Spleen (tissue), 11 donors: ENCODE measurements at regions not wholly inside any gene's neighbourhood (a gene's known extent, or its start where the extent isn't known, plus 50 kb on each side); places are given as distances from the start of the nearest gene placed in this dataset.

Source experiments
- DNase-seq: peaks from one replicate; pipeline ENCODE4 v3.0.0-alpha.2; 2020
- H3K27ac ChIP-seq, 8 donors: fragments of 200-600 bp; sonication (generic) in 7 of 8; 1 replicate in 4 of 8; 2 replicates in 4 of 8; pipeline versions ENCODE4 v1.5.0 to v1.8.0; 2016 to 2021; ENCODE audit warnings: inconsistent platforms in 4 of 8, mild to moderate bottlenecking in 4 of 8, moderate library complexity in 1 of 8
- H3K27me3 ChIP-seq, 7 donors: fragments of 200-600 bp; sonication (generic) in 6 of 7; replicated peaks in 1 of 7; 1 replicate in 4 of 7; 2 replicates in 3 of 7; pipeline versions ENCODE4 v1.5.0 to v1.8.0; 2016 to 2021; ENCODE audit warnings: inconsistent platforms in 3 of 7, mild to moderate bottlenecking in 1 of 7
- H3K36me3 ChIP-seq, 6 donors: fragments of 200-600 bp; sonication (generic) in 5 of 6; 1 replicate in 4 of 6; 2 replicates in 2 of 6; pipeline versions ENCODE4 v1.5.0 to v1.8.0; 2016 to 2021; ENCODE audit warnings: inconsistent platforms in 2 of 6
- H3K4me1 ChIP-seq, 6 donors: fragments of 200-600 bp; sonication (generic) in 5 of 6; 1 replicate in 3 of 6; 2 replicates in 3 of 6; pipeline versions ENCODE4 v1.5.0 to v1.8.0; 2016 to 2021; ENCODE audit warnings: inconsistent platforms in 3 of 6
- H3K4me3 ChIP-seq, 8 donors: fragments of 200-600 bp; sonication (generic) in 7 of 8; 1 replicate in 4 of 8; 2 replicates in 4 of 8; pipeline versions ENCODE4 v1.5.0 to v1.8.0; 2016 to 2021; ENCODE audit warnings: inconsistent platforms in 4 of 8, mild to moderate bottlenecking in 4 of 8, moderate library complexity in 2 of 8
- H3K9me3 ChIP-seq, 8 donors: fragments of 200-600 bp; sonication (generic) in 7 of 8; 1 replicate in 4 of 8; 2 replicates in 4 of 8; pipeline versions ENCODE4 v1.5.0 to v1.8.0; 2016 to 2021; ENCODE audit warnings: inconsistent platforms in 4 of 8
- POLR2A ChIP-seq, 3 donors: fragments of 450-650 bp; IDR thresholded peaks; one replicate each; pipeline ENCODE4 v1.5.1; 2017; ENCODE audit warnings: antibody characterized with exemption in 3 of 3, mild to moderate bottlenecking in 1 of 3
- POLR2AphosphoS5 ChIP-seq, 3 donors: sonication (generic); formaldehyde crosslinking; IDR thresholded peaks; one replicate each; pipeline ENCODE4 v1.5.1; 2017; ENCODE audit warnings: antibody characterized with exemption in 3 of 3
- WGBS, 5 donors: extraction: QIAGEN DNeasy Blood & Tissue Kit in 3 of 5; methylation state at CpG; one replicate each; pipeline versions ENCODE4 v1.1.5 to v1.1.7; 2013 to 2018; 5-methylcytosine and 5-hydroxymethylcytosine counted together
- intact Hi-C: fragments of 100-400 bp; cut with DNase I; formaldehyde crosslinking; loops from one replicate; pipeline ENCODE4 v1.15.0; 2023; ENCODE audit warnings: low total_unique reads
- TF ChIP-seq, protein P1 (sequence below), 11 experiments: fragments of 200-600 bp in 7 of 11; fragments of 450-650 bp in 4 of 11; sonication (generic) in 4 of 11; IDR thresholded peaks in 8 of 11; conservative IDR thresholded peaks in 3 of 11; 1 replicate in 7 of 11; 2 replicates in 4 of 11; pipeline versions ENCODE4 v1.4.0 to v1.8.0; 2016 to 2021; ENCODE audit warnings: antibody characterized with exemption in 11 of 11, inconsistent platforms in 4 of 11, mild to moderate bottlenecking in 1 of 11
- donor health status: healthy with polysubstance abuse.
- donor health status: DM: no; HTN: no; CAD: no; lungs with moderate emphysema.
- donor health status: DM: no; HTN: no; CAD: no.
- donor health status: Bipolar disorder and iron deficiency.
- donor health status: healthy.
- donor health status: DM: no; HTN: no; CAD: no.
- donor health status: DM: yes; HTN: yes; CAD: no.

DNA sequence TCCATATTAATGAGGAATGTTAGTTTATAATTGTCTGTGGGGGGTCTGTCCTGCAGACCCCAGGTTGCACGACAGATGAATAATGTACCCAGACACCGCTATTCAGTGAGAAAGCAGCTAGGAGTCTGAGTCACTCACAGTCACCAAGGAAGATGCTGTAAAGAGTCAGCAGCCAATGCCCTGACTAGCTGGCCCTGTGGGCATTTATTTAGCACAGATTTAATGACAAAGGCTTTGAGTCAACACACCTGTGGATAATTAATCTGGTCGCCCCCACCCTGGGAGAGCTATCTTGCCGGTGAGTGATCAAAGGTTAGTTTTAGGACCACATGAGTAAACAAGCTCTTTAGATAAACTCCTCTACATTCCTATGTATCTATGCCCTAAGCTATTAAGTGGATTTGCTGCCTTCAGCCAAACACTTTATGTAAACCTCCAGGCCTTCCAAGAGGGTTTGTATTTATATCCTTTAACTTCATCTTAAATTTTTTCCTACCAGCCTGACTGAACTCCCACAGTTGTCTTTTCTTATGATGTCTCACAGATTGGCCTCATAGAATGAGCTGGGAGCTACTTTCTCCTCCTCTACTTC lies 180.0 kb upstream of the ADCY1 start:
- Histone ChIP-seq H3K27me3 (peaks cover 0 to 12% (median 0%) of the 10 kb centered on the region in 7 donors), H3K27ac (no peak overlapping the region), H3K4me3 (no peak overlapping the region), H3K36me3 (no peaks in the 10 kb centered on the region), H3K4me1 (no peaks in the 10 kb centered on the region), H3K9me3 (peaks cover 0 to 34% (median 21%) of the 10 kb centered on the region in 8 donors)
- intact Hi-C loops, result no loop called here
- TF ChIP-seq POLR2A (IDR thresholded peaks at IDR 0.05), result no peak
- whole genome bisulfite sequencing, 5 donors, result 77 to 82% (median 79%) methylated on average over 4 of the region's 4 CpGs
- DNase-seq, result no peak

DNA sequence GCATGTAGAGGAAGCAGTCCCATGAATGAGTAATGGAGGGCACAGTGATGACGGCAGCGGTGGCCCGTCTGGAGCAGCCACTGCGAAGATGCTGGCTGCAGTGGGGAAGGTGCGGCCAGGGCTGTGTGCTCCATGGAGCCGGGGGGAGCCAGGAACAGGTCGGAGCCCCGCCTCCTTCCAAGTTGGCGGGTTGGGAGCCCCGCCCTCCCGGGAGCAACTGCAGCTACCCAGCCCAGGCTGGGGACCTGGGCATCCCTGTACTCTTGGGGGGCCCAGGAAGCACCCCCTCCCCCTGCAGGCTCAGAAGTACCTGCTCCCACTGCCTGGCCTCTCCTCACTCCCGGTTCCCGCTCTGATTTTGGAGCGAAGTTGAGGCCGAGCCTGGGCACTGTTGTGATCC lies 175.1 kb upstream of the ADCY1 start:
- H3K27me3 ChIP-seq, result peaks cover 0 to 6% (median 0%) of the 10 kb centered on the region in 7 donors
- no peak for TF ChIP-seq POLR2AphosphoS5 (IDR thresholded peaks at IDR 0.05)
- TF ChIP-seq, protein P1, sequence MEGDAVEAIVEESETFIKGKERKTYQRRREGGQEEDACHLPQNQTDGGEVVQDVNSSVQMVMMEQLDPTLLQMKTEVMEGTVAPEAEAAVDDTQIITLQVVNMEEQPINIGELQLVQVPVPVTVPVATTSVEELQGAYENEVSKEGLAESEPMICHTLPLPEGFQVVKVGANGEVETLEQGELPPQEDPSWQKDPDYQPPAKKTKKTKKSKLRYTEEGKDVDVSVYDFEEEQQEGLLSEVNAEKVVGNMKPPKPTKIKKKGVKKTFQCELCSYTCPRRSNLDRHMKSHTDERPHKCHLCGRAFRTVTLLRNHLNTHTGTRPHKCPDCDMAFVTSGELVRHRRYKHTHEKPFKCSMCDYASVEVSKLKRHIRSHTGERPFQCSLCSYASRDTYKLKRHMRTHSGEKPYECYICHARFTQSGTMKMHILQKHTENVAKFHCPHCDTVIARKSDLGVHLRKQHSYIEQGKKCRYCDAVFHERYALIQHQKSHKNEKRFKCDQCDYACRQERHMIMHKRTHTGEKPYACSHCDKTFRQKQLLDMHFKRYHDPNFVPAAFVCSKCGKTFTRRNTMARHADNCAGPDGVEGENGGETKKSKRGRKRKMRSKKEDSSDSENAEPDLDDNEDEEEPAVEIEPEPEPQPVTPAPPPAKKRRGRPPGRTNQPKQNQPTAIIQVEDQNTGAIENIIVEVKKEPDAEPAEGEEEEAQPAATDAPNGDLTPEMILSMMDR (IDR thresholded peaks at IDR 0.05 in 8 of 11, conservative IDR thresholded peaks at IDR 0.05 in 3 of 11), result no peak
- no peak for TF ChIP-seq POLR2A (IDR thresholded peaks at IDR 0.05)
- intact Hi-C loops, result no loop called here
- no peak overlapping the region for H3K27ac ChIP-seq
- DNase-seq, result no peak
- no peak overlapping the region for H3K4me3 ChIP-seq
- no peaks in the 10 kb centered on the region for H3K4me1 ChIP-seq
- 89 to 96% (median 94%) methylated on average over 8 to 15 of the region's 15 CpGs for WGBS, 5 donors
- peaks cover 0 to 29% (median 13%) of the 10 kb centered on the region in 8 donors for H3K9me3 ChIP-seq
- H3K36me3 ChIP-seq, result no peaks in the 10 kb centered on the region

DNA sequence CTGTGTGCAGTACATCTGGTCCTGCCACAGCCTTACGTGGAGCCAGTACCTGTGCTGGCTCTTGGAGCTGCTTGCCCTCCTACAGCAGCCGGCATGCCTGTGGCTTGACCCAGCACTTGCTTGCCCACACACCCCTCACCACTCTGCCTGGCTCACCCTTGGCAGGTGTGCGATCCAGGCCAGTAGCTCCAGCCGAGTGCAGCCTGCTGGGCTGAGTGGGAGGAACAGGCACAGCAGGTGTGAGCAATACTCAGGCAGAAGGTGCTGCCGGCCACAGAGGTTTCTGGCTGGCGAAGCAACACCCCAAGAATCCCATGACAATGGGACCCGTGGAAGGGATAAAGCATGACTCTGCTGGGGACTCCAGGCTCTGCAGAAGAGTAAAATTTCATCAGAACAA lies 173.5 kb upstream of the ADCY1 start:
- Histone ChIP-seq H3K4me3 (no peak overlapping the region), H3K27ac (no peak overlapping the region), H3K36me3 (no peaks in the 10 kb centered on the region), H3K4me1 (no peaks in the 10 kb centered on the region), H3K9me3 (peaks cover 0 to 13% (median 0%) of the 10 kb centered on the region in 8 donors), H3K27me3 (peaks cover 0 to 6% (median 0%) of the 10 kb centered on the region in 7 donors)
- no peak for DNase-seq
- WGBS, 5 donors, result 84 to 93% (median 88%) methylated on average over 7 of the region's 7 CpGs
- intact Hi-C loops, result no loop called here
- no peak for TF ChIP-seq POLR2AphosphoS5 (IDR thresholded peaks at IDR 0.05)
- TF ChIP-seq, protein P1 (IDR thresholded peaks at IDR 0.05 in 8 of 11, conservative IDR thresholded peaks at IDR 0.05 in 3 of 11), result no peak
- TF ChIP-seq POLR2A (IDR thresholded peaks at IDR 0.05), result no peak

DNA sequence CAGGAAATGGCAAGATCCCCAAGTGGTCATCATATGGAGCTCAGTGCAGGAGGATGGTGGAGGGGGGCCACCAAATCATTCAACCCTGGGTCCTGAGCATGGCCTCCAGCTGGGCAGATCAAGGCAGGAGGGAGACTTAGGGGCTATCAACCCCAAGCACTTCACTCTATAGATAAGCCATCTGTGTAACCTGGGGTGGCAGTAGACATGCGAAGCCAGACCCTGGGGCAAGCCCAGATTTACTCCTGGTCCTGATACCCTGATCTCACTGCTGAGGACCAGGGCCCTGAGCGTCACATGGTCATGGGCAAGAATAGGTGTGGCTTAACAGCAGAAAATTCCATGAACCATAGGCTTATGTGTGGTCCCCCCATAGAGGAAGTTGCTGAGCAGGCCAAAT lies 173.0 kb upstream of the ADCY1 start:
- Histone ChIP-seq H3K27me3 (peaks cover 0 to 6% (median 0%) of the 10 kb centered on the region in 7 donors), H3K4me3 (no peak overlapping the region), H3K27ac (no peak overlapping the region), H3K4me1 (no peaks in the 10 kb centered on the region), H3K36me3 (no peaks in the 10 kb centered on the region), H3K9me3 (peaks cover 0 to 11% (median 0%) of the 10 kb centered on the region in 8 donors)
- intact Hi-C loops, result no loop called here
- 85 to 96% (median 88%) methylated on average over 1 to 2 of the region's 2 CpGs for WGBS, 5 donors
- TF ChIP-seq POLR2A (IDR thresholded peaks at IDR 0.05) (no peak), POLR2AphosphoS5 (IDR thresholded peaks at IDR 0.05) (no peak)
- TF ChIP-seq, protein P1 (IDR thresholded peaks at IDR 0.05 in 8 of 11, conservative IDR thresholded peaks at IDR 0.05 in 3 of 11), result no peak
- no peak for DNase-seq
